ENCODE measurements at regions not wholly inside any gene's neighbourhood (a gene's known extent, or its start where the extent isn't known, plus 50 kb on each side); places are given as distances from the start of the nearest gene placed in this dataset.

GRCh38 chr10:71029907-71030306 is 141.5 kb upstream of the PCBD1 start:
- no TSS peak for BruUV-seq (replicated peaks)

GRCh38 chr10:71031026-71031425 is 142.7 kb upstream of the PCBD1 start:
- Histone ChIP-seq H3K4me1 (no peaks in the 10 kb centered on the region), H3K27me3 (replicated peaks; ENCODE audit: control insufficient read depth, insufficient read depth, low read length) (0 out of 2 replicates have a peak, but pooled peaks cover 1% of the 10 kb centered on the region), H3K9me3 (no peaks in the 10 kb centered on the region), H3K4me3 (ENCODE audit: low read depth, low read length) (no peak overlapping the region), H3K36me3 (ENCODE audit: control insufficient read depth, insufficient read depth, low read length) (no peaks in the 10 kb centered on the region)
- H3K36me3 Mint-ChIP-seq (ENCODE audit: insufficient read depth, unreplicated experiment) = no peaks in the 10 kb centered on the region
- peaks cover 6% of the 10 kb centered on the region for H3K9me3 Mint-ChIP-seq (ENCODE audit: unreplicated experiment)
- TF ChIP-seq CTCF (IDR thresholded peaks at IDR 0.05; ENCODE audit: insufficient read depth in 1 of 2, low read depth in 1 of 2, low read length in 1 of 2, severe bottlenecking in 1 of 2, unreplicated experiment in 1 of 2) = no peak
- BruUV-seq (replicated peaks) = no TSS peak
- no peak for DNase-seq
- H3K4me1 Mint-ChIP-seq (ENCODE audit: low read depth, unreplicated experiment) = no peaks in the 10 kb centered on the region
- H3K27me3 Mint-ChIP-seq (ENCODE audit: insufficient read depth, unreplicated experiment) = peaks cover 17% of the 10 kb centered on the region
- H3K27ac Mint-ChIP-seq (ENCODE audit: unreplicated experiment) = no peak overlapping the region
- CTCF ChIA-PET = interaction anchor here (1.2 kb wide), 1 partner anchor 11 kb away, joined by 3 read pairs; no protein-coding TSS in a partner anchor
- H3K4me3 Mint-ChIP-seq (ENCODE audit: unreplicated experiment) = no peak overlapping the region
- POLR2A ChIA-PET = no interaction called here
- intact Hi-C loops (cut with micrococcal nuclease; ENCODE audit: unreplicated experiment) = no loop called here

More at GRCh38 chr10:71029907-71030306, 141.5 kb upstream of the PCBD1 start:
- Histone ChIP-seq H3K36me3 (ENCODE audit: control insufficient read depth, insufficient read depth, low read length) (no peaks in the 10 kb centered on the region), H3K27me3 (replicated peaks; ENCODE audit: control insufficient read depth, insufficient read depth, low read length) (0 out of 2 replicates have a peak, but pooled peaks cover 1% of the 10 kb centered on the region), H3K4me1 (no peaks in the 10 kb centered on the region), H3K4me3 (ENCODE audit: low read depth, low read length) (no peak overlapping the region), H3K9me3 (no peaks in the 10 kb centered on the region)
- DNase-seq = no peak
- H3K4me1 Mint-ChIP-seq (ENCODE audit: low read depth, unreplicated experiment) = peaks cover 5% of the 10 kb centered on the region
- intact Hi-C loops (cut with micrococcal nuclease; ENCODE audit: unreplicated experiment) = no loop called here
- peaks cover 17% of the 10 kb centered on the region for H3K27me3 Mint-ChIP-seq (ENCODE audit: insufficient read depth, unreplicated experiment)
- H3K9me3 Mint-ChIP-seq (ENCODE audit: unreplicated experiment) = peaks cover 6% of the 10 kb centered on the region
- CTCF ChIA-PET = interaction anchor here (1.2 kb wide), 1 partner anchor 12 kb away, joined by 3 read pairs; no protein-coding TSS in a partner anchor
- no peak overlapping the region for H3K27ac Mint-ChIP-seq (ENCODE audit: unreplicated experiment)
- no peak overlapping the region for H3K4me3 Mint-ChIP-seq (ENCODE audit: unreplicated experiment)
- POLR2A ChIA-PET = no interaction called here
- H3K36me3 Mint-ChIP-seq (ENCODE audit: insufficient read depth, unreplicated experiment) = no peaks in the 10 kb centered on the region
- TF ChIP-seq CTCF (IDR thresholded peaks at IDR 0.05; ENCODE audit: insufficient read depth in 1 of 2, low read depth in 1 of 2, low read length in 1 of 2, severe bottlenecking in 1 of 2, unreplicated experiment in 1 of 2) = no peak

GRCh38 chr10:71031603-71032002 is 143.2 kb upstream of the PCBD1 start:
- no TSS peak for BruUV-seq (replicated peaks)
- H3K4me3 ChIP-seq (ENCODE audit: low read depth, low read length) = no peak overlapping the region
- H3K36me3 ChIP-seq (ENCODE audit: control insufficient read depth, insufficient read depth, low read length) = no peaks in the 10 kb centered on the region
- Mint-ChIP-seq H3K36me3 (ENCODE audit: insufficient read depth, unreplicated experiment) (no peaks in the 10 kb centered on the region), H3K4me1 (ENCODE audit: low read depth, unreplicated experiment) (no peaks in the 10 kb centered on the region), H3K27me3 (ENCODE audit: insufficient read depth, unreplicated experiment) (peaks cover 13% of the 10 kb centered on the region), H3K9me3 (ENCODE audit: unreplicated experiment) (peaks cover 6% of the 10 kb centered on the region), H3K4me3 (ENCODE audit: unreplicated experiment) (no peak overlapping the region), H3K27ac (ENCODE audit: unreplicated experiment) (no peak overlapping the region)
- ChIA-PET CTCF (no interaction called here), POLR2A (no interaction called here)
- H3K27me3 ChIP-seq (replicated peaks; ENCODE audit: control insufficient read depth, insufficient read depth, low read length) = 0 out of 2 replicates have a peak, but pooled peaks cover 1% of the 10 kb centered on the region
- TF ChIP-seq CTCF (IDR thresholded peaks at IDR 0.05; ENCODE audit: insufficient read depth in 1 of 2, low read depth in 1 of 2, low read length in 1 of 2, severe bottlenecking in 1 of 2, unreplicated experiment in 1 of 2) = no peak
- no peaks in the 10 kb centered on the region for H3K4me1 ChIP-seq
- intact Hi-C loops (cut with micrococcal nuclease; ENCODE audit: unreplicated experiment) = no loop called here
- H3K9me3 ChIP-seq = no peaks in the 10 kb centered on the region
- DNase-seq = no peak

Data from Caco-2 (cell line).